ENCODE measurements at regions not wholly inside any gene's neighbourhood (a gene's known extent, or its start where the extent isn't known, plus 50 kb on each side); places are given as distances from the start of the nearest gene placed in this dataset.

DNA sequence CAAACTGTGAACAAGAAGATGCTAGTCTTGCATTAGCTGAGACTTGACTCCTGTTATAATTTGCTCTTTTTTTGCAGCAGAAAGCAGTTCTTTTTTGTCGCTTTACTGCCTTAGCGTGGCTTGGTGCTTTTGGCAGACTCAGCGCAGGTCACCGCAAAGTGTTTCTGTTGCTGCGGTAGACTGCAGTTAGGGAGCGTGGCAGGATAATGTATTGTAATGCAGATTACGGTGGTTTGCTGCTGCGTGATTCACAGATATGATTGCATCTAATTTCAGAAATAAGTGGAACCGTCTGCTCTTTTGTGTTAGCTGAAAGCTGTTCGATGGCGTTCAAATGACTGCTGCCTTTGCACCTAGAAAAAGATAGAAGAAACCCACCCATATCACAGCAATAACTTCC, 131.6 kb upstream of the SATB2 start:
- H3K4me3 ChIP-seq (ENCODE audit: low read depth, low read length): no peak overlapping the region
- peaks cover 9% of the 10 kb centered on the region for H3K4me1 ChIP-seq (ENCODE audit: control insufficient read depth, insufficient read depth, low read length)
- ChIA-PET CTCF (interaction anchor here (0.6 to 1.2 kb wide), 3 partner anchors 11 to 668 kb away, joined by 3 to 4 read pairs (median 3); no protein-coding TSS in a partner anchor), POLR2A (no interaction called here)
- H3K9me3 ChIP-seq (ENCODE audit: control insufficient read depth, insufficient read depth, low read depth, low read length): no peaks in the 10 kb centered on the region
- no peaks in the 10 kb centered on the region for H3K36me3 ChIP-seq (ENCODE audit: control insufficient read depth in 2 of 2, insufficient read depth in 1 of 2, low read length in 2 of 2)
- H3K27ac ChIP-seq (ENCODE audit: extremely low read depth, low read depth, low read length): no peak overlapping the region
- no peak for TF ChIP-seq BCL11B (tag by site-specific recombination; IDR thresholded peaks at IDR 0.05; ENCODE audit: low read depth)
- TF ChIP-seq ZNF266 (tag by site-specific recombination; IDR thresholded peaks at IDR 0.05; ENCODE audit: low read depth): no peak
- TF ChIP-seq, protein P1, sequence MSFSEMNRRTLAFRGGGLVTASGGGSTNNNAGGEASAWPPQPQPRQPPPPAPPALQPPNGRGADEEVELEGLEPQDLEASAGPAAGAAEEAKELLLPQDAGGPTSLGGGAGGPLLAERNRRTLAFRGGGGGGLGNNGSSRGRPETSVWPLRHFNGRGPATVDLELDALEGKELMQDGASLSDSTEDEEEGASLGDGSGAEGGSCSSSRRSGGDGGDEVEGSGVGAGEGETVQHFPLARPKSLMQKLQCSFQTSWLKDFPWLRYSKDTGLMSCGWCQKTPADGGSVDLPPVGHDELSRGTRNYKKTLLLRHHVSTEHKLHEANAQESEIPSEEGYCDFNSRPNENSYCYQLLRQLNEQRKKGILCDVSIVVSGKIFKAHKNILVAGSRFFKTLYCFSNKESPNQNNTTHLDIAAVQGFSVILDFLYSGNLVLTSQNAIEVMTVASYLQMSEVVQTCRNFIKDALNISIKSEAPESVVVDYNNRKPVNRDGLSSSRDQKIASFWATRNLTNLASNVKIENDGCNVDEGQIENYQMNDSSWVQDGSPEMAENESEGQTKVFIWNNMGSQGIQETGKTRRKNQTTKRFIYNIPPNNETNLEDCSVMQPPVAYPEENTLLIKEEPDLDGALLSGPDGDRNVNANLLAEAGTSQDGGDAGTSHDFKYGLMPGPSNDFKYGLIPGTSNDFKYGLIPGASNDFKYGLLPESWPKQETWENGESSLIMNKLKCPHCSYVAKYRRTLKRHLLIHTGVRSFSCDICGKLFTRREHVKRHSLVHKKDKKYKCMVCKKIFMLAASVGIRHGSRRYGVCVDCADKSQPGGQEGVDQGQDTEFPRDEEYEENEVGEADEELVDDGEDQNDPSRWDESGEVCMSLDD (tag by site-specific recombination; IDR thresholded peaks at IDR 0.05): no peak
- TF ChIP-seq, protein P2, sequence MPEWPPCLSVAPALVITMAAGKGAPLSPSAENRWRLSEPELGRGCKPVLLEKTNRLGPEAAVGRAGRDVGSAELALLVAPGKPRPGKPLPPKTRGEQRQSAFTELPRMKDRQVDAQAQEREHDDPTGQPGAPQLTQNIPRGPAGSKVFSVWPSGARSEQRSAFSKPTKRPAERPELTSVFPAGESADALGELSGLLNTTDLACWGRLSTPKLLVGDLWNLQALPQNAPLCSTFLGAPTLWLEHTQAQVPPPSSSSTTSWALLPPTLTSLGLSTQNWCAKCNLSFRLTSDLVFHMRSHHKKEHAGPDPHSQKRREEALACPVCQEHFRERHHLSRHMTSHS (tag by site-specific recombination; IDR thresholded peaks at IDR 0.05): no peak
- TF ChIP-seq ZNF24 (tag by site-specific recombination; IDR thresholded peaks at IDR 0.05): no peak
- TF ChIP-seq HOXC10 (CRISPR knock-in tag; IDR thresholded peaks at IDR 0.05): no peak
- TF ChIP-seq ZBTB48 (tag by site-specific recombination; IDR thresholded peaks at IDR 0.05): peak; percentile 59; the same call in 1 of the 2 replicates
- TF ChIP-seq, protein P3, sequence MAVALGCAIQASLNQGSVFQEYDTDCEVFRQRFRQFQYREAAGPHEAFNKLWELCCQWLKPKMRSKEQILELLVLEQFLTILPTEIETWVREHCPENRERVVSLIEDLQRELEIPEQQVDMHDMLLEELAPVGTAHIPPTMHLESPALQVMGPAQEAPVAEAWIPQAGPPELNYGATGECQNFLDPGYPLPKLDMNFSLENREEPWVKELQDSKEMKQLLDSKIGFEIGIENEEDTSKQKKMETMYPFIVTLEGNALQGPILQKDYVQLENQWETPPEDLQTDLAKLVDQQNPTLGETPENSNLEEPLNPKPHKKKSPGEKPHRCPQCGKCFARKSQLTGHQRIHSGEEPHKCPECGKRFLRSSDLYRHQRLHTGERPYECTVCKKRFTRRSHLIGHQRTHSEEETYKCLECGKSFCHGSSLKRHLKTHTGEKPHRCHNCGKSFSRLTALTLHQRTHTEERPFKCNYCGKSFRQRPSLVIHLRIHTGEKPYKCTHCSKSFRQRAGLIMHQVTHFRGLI (tag by site-specific recombination; IDR thresholded peaks at IDR 0.05): no peak
- no peak for TF ChIP-seq ZBTB17 (tag by site-specific recombination; IDR thresholded peaks at IDR 0.05)
- TF ChIP-seq IKZF3 (tag by site-specific recombination; IDR thresholded peaks at IDR 0.05): no peak
- TF ChIP-seq, protein P4, sequence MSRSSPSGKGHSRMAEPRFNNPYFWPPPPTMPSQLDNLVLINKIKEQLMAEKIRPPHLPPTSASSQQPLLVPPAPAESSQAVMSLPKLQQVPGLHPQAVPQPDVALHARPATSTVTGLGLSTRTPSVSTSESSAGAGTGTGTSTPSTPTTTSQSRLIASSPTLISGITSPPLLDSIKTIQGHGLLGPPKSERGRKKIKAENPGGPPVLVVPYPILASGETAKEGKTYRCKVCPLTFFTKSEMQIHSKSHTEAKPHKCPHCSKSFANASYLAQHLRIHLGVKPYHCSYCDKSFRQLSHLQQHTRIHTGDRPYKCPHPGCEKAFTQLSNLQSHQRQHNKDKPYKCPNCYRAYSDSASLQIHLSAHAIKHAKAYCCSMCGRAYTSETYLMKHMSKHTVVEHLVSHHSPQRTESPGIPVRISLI (tag by site-specific recombination; IDR thresholded peaks at IDR 0.05): no peak
- TF ChIP-seq ZFHX2 (tag by site-specific recombination; conservative IDR thresholded peaks at IDR 0.05): no peak
- TF ChIP-seq WT1 (tag by site-specific recombination; IDR thresholded peaks at IDR 0.05): no peak
- TF ChIP-seq ZNF433 (tag by site-specific recombination; IDR thresholded peaks at IDR 0.05; ENCODE audit: low read depth): no peak
- TF ChIP-seq KLF7 (tag by site-specific recombination; IDR thresholded peaks at IDR 0.05; ENCODE audit: borderline replicate concordance): no peak
- TF ChIP-seq, protein P5, sequence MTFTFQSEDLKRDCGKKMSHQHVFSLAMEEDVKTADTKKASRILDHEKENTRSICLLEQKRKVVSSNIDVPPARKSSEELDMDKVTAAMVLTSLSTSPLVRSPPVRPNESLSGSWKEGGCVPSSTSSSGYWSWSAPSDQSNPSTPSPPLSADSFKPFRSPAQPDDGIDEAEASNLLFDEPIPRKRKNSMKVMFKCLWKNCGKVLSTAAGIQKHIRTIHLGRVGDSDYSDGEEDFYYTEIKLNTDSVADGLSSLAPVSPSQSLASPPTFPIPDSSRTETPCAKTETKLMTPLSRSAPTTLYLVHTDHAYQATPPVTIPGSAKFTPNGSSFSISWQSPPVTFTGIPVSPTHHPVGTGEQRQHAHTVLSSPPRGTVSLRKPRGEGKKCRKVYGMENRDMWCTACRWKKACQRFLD (tag by site-specific recombination; IDR thresholded peaks at IDR 0.05): no peak
- no peak for TF ChIP-seq ZNF514 (tag by site-specific recombination; IDR thresholded peaks at IDR 0.05)
- no peak for TF ChIP-seq ZNF202 (tag by site-specific recombination; IDR thresholded peaks at IDR 0.05; ENCODE audit: borderline replicate concordance)
- no peak for TF ChIP-seq ZNF221 (tag by site-specific recombination; IDR thresholded peaks at IDR 0.05; ENCODE audit: borderline replicate concordance)
- no peak for TF ChIP-seq ZNF350 (tag by site-specific recombination; IDR thresholded peaks at IDR 0.05)
- TF ChIP-seq, protein P6, sequence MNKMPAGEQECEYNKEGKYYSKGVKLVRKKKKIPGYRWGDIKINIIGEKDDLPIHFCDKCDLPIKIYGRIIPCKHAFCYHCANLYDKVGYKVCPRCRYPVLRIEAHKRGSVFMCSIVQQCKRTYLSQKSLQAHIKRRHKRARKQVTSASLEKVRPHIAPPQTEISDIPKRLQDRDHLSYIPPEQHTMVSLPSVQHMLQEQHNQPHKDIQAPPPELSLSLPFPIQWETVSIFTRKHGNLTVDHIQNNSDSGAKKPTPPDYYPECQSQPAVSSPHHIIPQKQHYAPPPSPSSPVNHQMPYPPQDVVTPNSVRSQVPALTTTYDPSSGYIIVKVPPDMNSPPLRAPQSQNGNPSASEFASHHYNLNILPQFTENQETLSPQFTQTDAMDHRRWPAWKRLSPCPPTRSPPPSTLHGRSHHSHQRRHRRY (tag by site-specific recombination; IDR thresholded peaks at IDR 0.05): no peak
- no peak for TF ChIP-seq ZNF37A (tag by site-specific recombination; IDR thresholded peaks at IDR 0.05)
- no peak for TF ChIP-seq KLF1 (tag by site-specific recombination; IDR thresholded peaks at IDR 0.05)
- TF ChIP-seq, protein P7, sequence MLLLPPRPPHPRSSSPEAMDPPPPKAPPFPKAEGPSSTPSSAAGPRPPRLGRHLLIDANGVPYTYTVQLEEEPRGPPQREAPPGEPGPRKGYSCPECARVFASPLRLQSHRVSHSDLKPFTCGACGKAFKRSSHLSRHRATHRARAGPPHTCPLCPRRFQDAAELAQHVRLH (tag by site-specific recombination; IDR thresholded peaks at IDR 0.05): no peak
- TF ChIP-seq ZNF366 (tag by site-specific recombination; conservative IDR thresholded peaks at IDR 0.05): no peak
- TF ChIP-seq, protein P8, sequence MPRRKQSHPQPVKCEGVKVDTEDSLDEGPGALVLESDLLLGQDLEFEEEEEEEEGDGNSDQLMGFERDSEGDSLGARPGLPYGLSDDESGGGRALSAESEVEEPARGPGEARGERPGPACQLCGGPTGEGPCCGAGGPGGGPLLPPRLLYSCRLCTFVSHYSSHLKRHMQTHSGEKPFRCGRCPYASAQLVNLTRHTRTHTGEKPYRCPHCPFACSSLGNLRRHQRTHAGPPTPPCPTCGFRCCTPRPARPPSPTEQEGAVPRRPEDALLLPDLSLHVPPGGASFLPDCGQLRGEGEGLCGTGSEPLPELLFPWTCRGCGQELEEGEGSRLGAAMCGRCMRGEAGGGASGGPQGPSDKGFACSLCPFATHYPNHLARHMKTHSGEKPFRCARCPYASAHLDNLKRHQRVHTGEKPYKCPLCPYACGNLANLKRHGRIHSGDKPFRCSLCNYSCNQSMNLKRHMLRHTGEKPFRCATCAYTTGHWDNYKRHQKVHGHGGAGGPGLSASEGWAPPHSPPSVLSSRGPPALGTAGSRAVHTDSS (tag by site-specific recombination; IDR thresholded peaks at IDR 0.05): no peak
- TF ChIP-seq, protein P9, sequence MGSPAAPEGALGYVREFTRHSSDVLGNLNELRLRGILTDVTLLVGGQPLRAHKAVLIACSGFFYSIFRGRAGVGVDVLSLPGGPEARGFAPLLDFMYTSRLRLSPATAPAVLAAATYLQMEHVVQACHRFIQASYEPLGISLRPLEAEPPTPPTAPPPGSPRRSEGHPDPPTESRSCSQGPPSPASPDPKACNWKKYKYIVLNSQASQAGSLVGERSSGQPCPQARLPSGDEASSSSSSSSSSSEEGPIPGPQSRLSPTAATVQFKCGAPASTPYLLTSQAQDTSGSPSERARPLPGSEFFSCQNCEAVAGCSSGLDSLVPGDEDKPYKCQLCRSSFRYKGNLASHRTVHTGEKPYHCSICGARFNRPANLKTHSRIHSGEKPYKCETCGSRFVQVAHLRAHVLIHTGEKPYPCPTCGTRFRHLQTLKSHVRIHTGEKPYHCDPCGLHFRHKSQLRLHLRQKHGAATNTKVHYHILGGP (tag by site-specific recombination; IDR thresholded peaks at IDR 0.05): no peak

All from HEK293 (cell line).